NB4 (cell line): ENCODE measurements at regions not wholly inside any gene's neighbourhood (a gene's known extent, or its start where the extent isn't known, plus 50 kb on each side); places are given as distances from the start of the nearest gene placed in this dataset.

Source experiments
- MYC ChIP-seq: IDR thresholded peaks from 2 replicates; pipeline ENCODE4 v1.6.1; 2011; ENCODE audit warnings: low read depth, low read length
- POLR2A ChIP-seq: IDR thresholded peaks from 2 replicates; pipeline ENCODE4 v1.6.1; 2011; ENCODE audit warnings: mild to moderate bottlenecking; ENCODE audit not compliant: insufficient read length; ENCODE audit errors: extremely low read depth
- TF ChIP-seq, protein P1 (sequence below): IDR thresholded peaks from one replicate; pipeline ENCODE4 v1.5.1; 2012; ENCODE audit warnings: low read depth, low read length

DNA sequence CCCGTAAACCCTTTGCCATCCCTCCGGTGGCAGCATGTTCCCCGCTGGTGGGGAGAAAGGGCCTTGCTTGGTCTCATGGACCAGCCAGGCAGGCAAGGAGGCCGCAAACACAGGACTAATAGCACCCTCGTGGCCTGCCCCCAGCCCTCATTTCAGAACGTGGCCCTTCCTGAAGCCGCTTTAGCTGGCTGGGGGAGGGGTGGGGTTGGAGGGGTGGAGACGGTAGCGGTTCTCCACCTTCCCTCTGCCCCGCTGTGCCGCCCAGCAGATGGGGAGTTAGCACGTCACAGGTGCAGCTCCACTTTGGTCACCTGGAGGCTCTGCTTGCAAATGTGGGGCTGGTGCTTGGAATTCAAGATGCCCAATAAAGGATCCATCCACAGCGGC lies 59.3 kb upstream of the URI1 start:
- TF ChIP-seq, protein P1, sequence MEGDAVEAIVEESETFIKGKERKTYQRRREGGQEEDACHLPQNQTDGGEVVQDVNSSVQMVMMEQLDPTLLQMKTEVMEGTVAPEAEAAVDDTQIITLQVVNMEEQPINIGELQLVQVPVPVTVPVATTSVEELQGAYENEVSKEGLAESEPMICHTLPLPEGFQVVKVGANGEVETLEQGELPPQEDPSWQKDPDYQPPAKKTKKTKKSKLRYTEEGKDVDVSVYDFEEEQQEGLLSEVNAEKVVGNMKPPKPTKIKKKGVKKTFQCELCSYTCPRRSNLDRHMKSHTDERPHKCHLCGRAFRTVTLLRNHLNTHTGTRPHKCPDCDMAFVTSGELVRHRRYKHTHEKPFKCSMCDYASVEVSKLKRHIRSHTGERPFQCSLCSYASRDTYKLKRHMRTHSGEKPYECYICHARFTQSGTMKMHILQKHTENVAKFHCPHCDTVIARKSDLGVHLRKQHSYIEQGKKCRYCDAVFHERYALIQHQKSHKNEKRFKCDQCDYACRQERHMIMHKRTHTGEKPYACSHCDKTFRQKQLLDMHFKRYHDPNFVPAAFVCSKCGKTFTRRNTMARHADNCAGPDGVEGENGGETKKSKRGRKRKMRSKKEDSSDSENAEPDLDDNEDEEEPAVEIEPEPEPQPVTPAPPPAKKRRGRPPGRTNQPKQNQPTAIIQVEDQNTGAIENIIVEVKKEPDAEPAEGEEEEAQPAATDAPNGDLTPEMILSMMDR, result no peak
- TF ChIP-seq POLR2A (no peak), MYC (no peak)
